ENCODE measurements at regions not wholly inside any gene's neighbourhood (a gene's known extent, or its start where the extent isn't known, plus 50 kb on each side); places are given as distances from the start of the nearest gene placed in this dataset.

GRCh38 chr11:39221550-39222138 is 2237.8 kb downstream of the LRRC4C start:
- H3K4me2 ChIP-seq (ENCODE audit: unreplicated experiment) = no peak overlapping the region
- no peak overlapping the region for H3K27ac ChIP-seq
- H4K20me1 ChIP-seq (ENCODE audit: insufficient read depth) = no peaks in the 10 kb centered on the region
- H3K9me2 ChIP-seq (ENCODE audit: insufficient read depth) = no peaks in the 10 kb centered on the region
- H3K27me3 ChIP-seq (replicated peaks; ENCODE audit: insufficient read depth) = no peaks in the 10 kb centered on the region
- in situ Hi-C loops (cut with MboI) = no loop called here
- H3K9me3 ChIP-seq (ENCODE audit: low read depth) = no peaks in the 10 kb centered on the region
- H3K36me3 ChIP-seq (ENCODE audit: low read depth) = no peaks in the 10 kb centered on the region
- TF ChIP-seq EZH2 (IDR thresholded peaks at IDR 0.05; ENCODE audit: insufficient read depth, poor library complexity, severe bottlenecking) (no peak), EZH2phosphoT487 (IDR thresholded peaks at IDR 0.05; ENCODE audit: insufficient read depth, low read depth) (no peak)
- H2AFZ ChIP-seq = no peak overlapping the region
- H3F3A ChIP-seq (ENCODE audit: insufficient read depth) = no peaks in the 10 kb centered on the region
- 2 to 6% methylated on average over 3 of the region's 3 CpGs for WGBS, 2 experiments (ENCODE audit: low coverage in 1 of 2, low lambda C conversion rate in 2 of 2, missing lambda C conversion rate in 2 of 2)
- no peak overlapping the region for H3K4me3 ChIP-seq
- H3K4me1 ChIP-seq (ENCODE audit: insufficient read depth) = no peaks in the 10 kb centered on the region
- no peak overlapping the region for H3K9ac ChIP-seq
- no peaks in the 10 kb centered on the region for H3K79me2 ChIP-seq (ENCODE audit: insufficient read depth)
- DNase-seq = no peak

DNA sequence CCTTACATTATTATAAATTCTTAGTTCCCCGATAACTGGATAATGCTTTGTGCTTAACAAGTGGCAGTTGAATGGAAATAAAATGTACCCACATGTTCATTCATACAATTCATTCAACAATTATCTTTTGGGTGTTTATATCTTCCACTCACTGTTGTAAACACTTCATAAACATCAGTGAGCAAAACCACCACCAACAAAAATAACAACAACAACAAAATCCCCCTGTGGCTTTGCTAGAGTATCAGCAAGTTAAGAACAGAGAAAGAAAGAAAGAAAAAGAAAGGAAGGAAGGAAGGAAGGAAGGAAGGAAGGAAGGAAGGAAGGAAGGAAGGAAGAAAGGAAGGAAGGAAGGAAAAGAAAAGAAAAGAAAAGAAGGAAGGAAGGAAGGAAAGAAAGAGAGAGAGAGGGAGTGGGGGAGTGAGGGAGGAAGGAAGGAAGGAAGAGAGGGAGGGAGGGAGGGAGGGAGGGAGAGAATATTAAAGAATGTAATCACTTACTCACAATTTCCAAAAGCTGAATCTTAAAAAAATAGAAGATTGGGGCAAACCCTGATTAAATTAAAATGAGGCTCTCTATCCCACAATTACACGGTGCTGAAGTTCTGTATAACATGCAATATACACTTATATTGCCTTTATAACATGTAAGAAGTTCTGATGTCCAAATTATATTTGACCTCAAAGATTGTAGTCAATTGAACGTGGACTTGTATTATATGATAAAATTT is 2238.8 kb downstream of the LRRC4C start:
- no peaks in the 10 kb centered on the region for H3F3A ChIP-seq (ENCODE audit: insufficient read depth)
- in situ Hi-C loops (cut with MboI) = no loop called here
- H3K79me2 ChIP-seq (ENCODE audit: insufficient read depth) = no peaks in the 10 kb centered on the region
- H4K20me1 ChIP-seq (ENCODE audit: insufficient read depth) = no peaks in the 10 kb centered on the region
- H3K4me1 ChIP-seq (ENCODE audit: insufficient read depth) = no peaks in the 10 kb centered on the region
- no peak overlapping the region for H3K4me2 ChIP-seq (ENCODE audit: unreplicated experiment)
- no peaks in the 10 kb centered on the region for H3K27me3 ChIP-seq (replicated peaks; ENCODE audit: insufficient read depth)
- H2AFZ ChIP-seq = no peak overlapping the region
- TF ChIP-seq EZH2 (IDR thresholded peaks at IDR 0.05; ENCODE audit: insufficient read depth, poor library complexity, severe bottlenecking) = no peak
- TF ChIP-seq EZH2phosphoT487 (IDR thresholded peaks at IDR 0.05; ENCODE audit: insufficient read depth, low read depth) = no peak
- no peak for DNase-seq
- H3K9me2 ChIP-seq (ENCODE audit: insufficient read depth) = no peaks in the 10 kb centered on the region
- no peaks in the 10 kb centered on the region for H3K9me3 ChIP-seq (ENCODE audit: low read depth)
- H3K4me3 ChIP-seq = no peak overlapping the region
- H3K9ac ChIP-seq = no peak overlapping the region
- H3K27ac ChIP-seq = no peak overlapping the region
- WGBS, 2 experiments (ENCODE audit: low coverage in 1 of 2, low lambda C conversion rate in 2 of 2, missing lambda C conversion rate in 2 of 2) = 10 to 11% methylated on average over 3 of the region's 3 CpGs
- H3K36me3 ChIP-seq (ENCODE audit: low read depth) = no peaks in the 10 kb centered on the region

DNA sequence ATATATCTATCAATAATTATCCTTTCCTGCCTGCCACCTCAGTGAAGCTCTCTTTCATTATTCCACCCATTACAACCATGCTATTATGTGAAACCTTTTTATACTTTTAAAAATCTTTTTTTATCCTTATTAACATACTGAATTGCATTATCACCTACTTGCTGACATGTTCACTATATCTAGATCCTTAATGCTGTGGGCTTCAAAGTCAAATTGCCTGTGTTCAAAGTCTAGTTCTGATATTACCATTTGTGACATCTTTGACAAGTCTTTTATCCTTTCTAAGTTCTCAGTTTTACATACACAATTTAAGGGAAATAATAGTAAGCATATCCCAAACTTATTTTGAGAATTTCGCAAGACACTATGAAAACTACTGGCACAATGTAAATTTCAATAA is 2239.4 kb downstream of the LRRC4C start:
- in situ Hi-C loops (cut with MboI) = no loop called here

DNA sequence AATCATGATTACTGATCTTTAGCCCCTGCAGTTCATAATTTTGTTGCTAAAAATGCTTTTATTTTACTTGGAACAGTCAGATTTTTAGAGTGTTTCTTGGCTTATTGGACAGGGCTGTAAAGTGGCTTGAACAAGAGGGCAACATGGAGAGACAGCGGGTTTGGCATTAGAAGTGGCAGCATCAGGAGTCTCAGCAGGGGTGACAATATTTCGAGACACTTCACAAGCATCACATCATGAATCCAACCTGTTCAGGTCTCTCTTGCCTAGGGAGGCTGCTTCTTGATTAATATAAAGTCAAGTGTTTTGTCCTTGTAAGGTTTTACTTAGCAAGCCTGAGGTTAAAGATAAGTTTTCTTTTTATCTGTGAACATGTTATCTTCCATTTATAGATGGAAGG is 2249.5 kb downstream of the LRRC4C start:
- Histone ChIP-seq H3K79me2 (ENCODE audit: insufficient read depth) (no peaks in the 10 kb centered on the region), H3K36me3 (ENCODE audit: low read depth) (no peaks in the 10 kb centered on the region), H3K4me3 (no peak overlapping the region), H2AFZ (no peak overlapping the region), H3K9me2 (ENCODE audit: insufficient read depth) (no peaks in the 10 kb centered on the region), H3K4me2 (ENCODE audit: unreplicated experiment) (no peak overlapping the region), H3K27ac (no peak overlapping the region), H3K9me3 (ENCODE audit: low read depth) (no peaks in the 10 kb centered on the region), H3K9ac (no peak overlapping the region), H4K20me1 (ENCODE audit: insufficient read depth) (no peaks in the 10 kb centered on the region), H3K27me3 (replicated peaks; ENCODE audit: insufficient read depth) (no peaks in the 10 kb centered on the region), H3K4me1 (ENCODE audit: insufficient read depth) (no peaks in the 10 kb centered on the region), H3F3A (ENCODE audit: insufficient read depth) (no peaks in the 10 kb centered on the region)
- 20 to 21% methylated on average over 2 of the region's 2 CpGs for WGBS, 2 experiments (ENCODE audit: low coverage in 1 of 2, low lambda C conversion rate in 2 of 2, missing lambda C conversion rate in 2 of 2)
- TF ChIP-seq EZH2 (IDR thresholded peaks at IDR 0.05; ENCODE audit: insufficient read depth, poor library complexity, severe bottlenecking) = no peak
- no peak for TF ChIP-seq EZH2phosphoT487 (IDR thresholded peaks at IDR 0.05; ENCODE audit: insufficient read depth, low read depth)
- no peak for DNase-seq
- in situ Hi-C loops (cut with MboI) = no loop called here

More for the DNA sequence above, 2239.4 kb downstream of the LRRC4C start:
- no peaks in the 10 kb centered on the region for H3K9me2 ChIP-seq (ENCODE audit: insufficient read depth)
- no peaks in the 10 kb centered on the region for H4K20me1 ChIP-seq (ENCODE audit: insufficient read depth)
- no peaks in the 10 kb centered on the region for H3K9me3 ChIP-seq (ENCODE audit: low read depth)
- H3K27ac ChIP-seq = no peak overlapping the region
- H3K9ac ChIP-seq = no peak overlapping the region
- TF ChIP-seq EZH2 (IDR thresholded peaks at IDR 0.05; ENCODE audit: insufficient read depth, poor library complexity, severe bottlenecking) (no peak), EZH2phosphoT487 (IDR thresholded peaks at IDR 0.05; ENCODE audit: insufficient read depth, low read depth) (no peak)
- no peak for DNase-seq
- H3K4me2 ChIP-seq (ENCODE audit: unreplicated experiment) = no peak overlapping the region
- H3K79me2 ChIP-seq (ENCODE audit: insufficient read depth) = no peaks in the 10 kb centered on the region
- no peaks in the 10 kb centered on the region for H3F3A ChIP-seq (ENCODE audit: insufficient read depth)
- H3K4me3 ChIP-seq = no peak overlapping the region
- no peaks in the 10 kb centered on the region for H3K36me3 ChIP-seq (ENCODE audit: low read depth)
- 16 to 42% methylated on average over 1 of the region's 1 CpG for WGBS, 2 experiments (ENCODE audit: low coverage in 1 of 2, low lambda C conversion rate in 2 of 2, missing lambda C conversion rate in 2 of 2)
- no peaks in the 10 kb centered on the region for H3K4me1 ChIP-seq (ENCODE audit: insufficient read depth)
- no peaks in the 10 kb centered on the region for H3K27me3 ChIP-seq (replicated peaks; ENCODE audit: insufficient read depth)
- H2AFZ ChIP-seq = no peak overlapping the region

Data from GM23248 (cell line).